Ectodermal cell (in vitro differentiated cells): ENCODE measurements at regions not wholly inside any gene's neighbourhood (a gene's known extent, or its start where the extent isn't known, plus 50 kb on each side); places are given as distances from the start of the nearest gene placed in this dataset.
"Not testable (repeated sequence)": the region's sequence is repeated elsewhere in the genome, so short reads cannot be mapped to it uniquely, and the experiment has no call there.

ENCODE experiments used
- H3K27ac ChIP-seq: 2 replicates; pipeline ENCODE4 v1.7.0; 2013; ENCODE audit warnings: mild to moderate bottlenecking, low read depth, low read length; ENCODE audit not compliant: insufficient read depth, poor library complexity, severe bottlenecking
- H3K27me3 ChIP-seq: 2 replicates; pipeline ENCODE4 v1.7.0; 2013; ENCODE audit warnings: mild to moderate bottlenecking, low read length; ENCODE audit not compliant: insufficient read depth, control insufficient read depth, poor library complexity, severe bottlenecking
- H3K36me3 ChIP-seq: one replicate; pipeline ENCODE4 v1.7.0; 2013; ENCODE audit warnings: low read length; ENCODE audit not compliant: control insufficient read depth, insufficient read depth
- H3K4me1 ChIP-seq: one replicate; pipeline ENCODE4 v1.7.0; 2013; ENCODE audit warnings: low read length; ENCODE audit not compliant: control insufficient read depth, insufficient read depth
- H3K4me3 ChIP-seq: 2 replicates; pipeline ENCODE4 v1.7.0; 2013; ENCODE audit warnings: low read depth, low read length, control low read depth; ENCODE audit not compliant: insufficient read depth
- H3K9me3 ChIP-seq: 2 replicates; pipeline ENCODE4 v1.7.0; 2013; ENCODE audit warnings: mild to moderate bottlenecking, low read length, moderate library complexity; ENCODE audit not compliant: control insufficient read depth
- WGBS, 2 experiments: methylation state at CpG; one replicate each; pipeline ENCODE4 v1.1.7; 2013; ENCODE audit warnings: missing lambda C conversion rate in 2 of 2; 5-methylcytosine and 5-hydroxymethylcytosine counted together

DNA sequence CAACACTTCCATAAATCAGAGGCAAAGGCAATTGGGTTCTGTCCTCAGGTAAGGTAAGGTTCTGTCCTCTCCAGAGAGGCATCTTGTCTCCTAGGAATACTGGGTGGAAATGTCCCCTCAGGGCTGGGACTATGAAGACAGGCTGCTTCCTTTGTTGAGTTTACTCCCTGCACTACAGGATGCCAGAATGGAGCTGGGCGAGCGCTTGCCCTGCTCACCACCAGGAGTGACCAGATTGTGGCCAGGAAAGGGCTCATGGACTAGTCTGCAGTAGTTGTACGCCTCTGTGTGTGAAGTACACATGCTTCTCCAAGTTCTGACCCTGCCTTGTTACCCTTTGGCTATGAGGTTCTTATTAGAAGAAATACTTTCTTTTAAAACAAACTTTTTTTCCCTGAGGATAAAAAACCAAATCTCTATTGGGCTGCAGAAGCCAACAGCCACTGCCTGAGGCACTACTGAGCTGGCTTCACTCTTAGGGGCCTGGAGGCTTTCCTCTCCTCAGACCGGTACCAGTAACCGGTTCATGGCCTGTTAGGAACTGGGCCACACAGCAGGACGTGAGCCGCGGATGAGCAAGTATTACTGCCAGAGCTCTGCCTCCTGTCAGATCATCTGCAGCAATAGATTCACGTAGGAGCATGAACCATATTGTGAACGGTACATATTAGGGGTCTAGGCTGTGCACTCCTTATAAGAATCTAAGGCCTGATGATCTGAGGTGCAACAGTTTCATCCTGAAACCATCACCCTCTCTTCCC is 83.2 kb downstream of the DHRS2 start:
- no peaks in the 10 kb centered on the region for H3K9me3 ChIP-seq
- WGBS, 2 experiments, result 87 to 88% methylated on average over 10 of the region's 10 CpGs

DNA sequence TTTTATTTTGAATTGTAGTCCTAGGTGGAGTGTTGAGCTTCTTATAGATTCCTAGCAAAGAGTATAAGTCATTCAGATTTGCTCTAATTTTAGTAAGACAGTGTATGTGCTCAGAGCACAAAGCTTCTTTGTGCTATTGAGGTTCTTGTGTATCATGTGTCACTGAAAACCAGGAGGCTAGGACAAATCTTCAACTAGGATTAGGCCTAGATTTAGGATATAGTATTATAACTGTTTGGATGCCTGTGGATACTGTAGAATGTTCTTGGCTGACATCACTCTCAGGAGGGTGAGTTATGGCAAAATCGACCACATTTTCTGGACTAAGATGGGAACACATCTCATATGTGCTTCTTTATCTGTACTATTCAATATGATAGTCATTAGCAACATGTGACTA is 86.5 kb downstream of the DHRS2 start:
- no peaks in the 10 kb centered on the region for H3K9me3 ChIP-seq
- no peaks in the 10 kb centered on the region for H3K4me1 ChIP-seq
- no peak overlapping the region for H3K27ac ChIP-seq
- H3K4me3 ChIP-seq, result no peak overlapping the region
- 67 to 100% methylated on average over 1 of the region's 1 CpG for WGBS, 2 experiments
- no peaks in the 10 kb centered on the region for H3K36me3 ChIP-seq
- no peaks in the 10 kb centered on the region for H3K27me3 ChIP-seq

More for the DNA sequence above, 83.2 kb downstream of the DHRS2 start:
- Histone ChIP-seq H3K27ac (no peak overlapping the region), H3K36me3 (no peaks in the 10 kb centered on the region), H3K4me1 (no peaks in the 10 kb centered on the region), H3K4me3 (no peak overlapping the region), H3K27me3 (no peaks in the 10 kb centered on the region)

DNA sequence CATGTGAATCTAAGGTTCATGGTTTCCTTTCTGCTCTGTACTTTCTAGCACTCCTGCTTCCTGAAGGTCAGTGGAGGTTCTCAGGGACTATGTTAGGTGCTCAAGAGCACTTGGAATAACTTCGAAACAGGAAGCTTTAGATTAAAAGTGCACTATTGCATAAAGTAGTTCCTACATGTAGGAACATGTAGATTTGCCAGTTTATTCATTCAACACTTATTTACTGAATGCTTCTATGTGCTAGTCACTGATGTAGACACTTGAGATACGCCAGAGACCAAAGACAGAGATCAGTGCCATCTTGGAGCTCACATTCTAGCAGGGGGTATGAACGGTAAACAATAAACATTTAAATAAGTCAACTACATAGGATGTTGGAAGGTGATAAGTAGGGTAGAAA is 87.7 kb downstream of the DHRS2 start:
- H3K27ac ChIP-seq, result no peak overlapping the region
- WGBS, 2 experiments, result 84 to 85% methylated on average over 2 to 3 of the region's 3 CpGs
- no peaks in the 10 kb centered on the region for H3K27me3 ChIP-seq
- no peaks in the 10 kb centered on the region for H3K9me3 ChIP-seq
- H3K36me3 ChIP-seq, result no peaks in the 10 kb centered on the region
- no peaks in the 10 kb centered on the region for H3K4me1 ChIP-seq
- no peak overlapping the region for H3K4me3 ChIP-seq

DNA sequence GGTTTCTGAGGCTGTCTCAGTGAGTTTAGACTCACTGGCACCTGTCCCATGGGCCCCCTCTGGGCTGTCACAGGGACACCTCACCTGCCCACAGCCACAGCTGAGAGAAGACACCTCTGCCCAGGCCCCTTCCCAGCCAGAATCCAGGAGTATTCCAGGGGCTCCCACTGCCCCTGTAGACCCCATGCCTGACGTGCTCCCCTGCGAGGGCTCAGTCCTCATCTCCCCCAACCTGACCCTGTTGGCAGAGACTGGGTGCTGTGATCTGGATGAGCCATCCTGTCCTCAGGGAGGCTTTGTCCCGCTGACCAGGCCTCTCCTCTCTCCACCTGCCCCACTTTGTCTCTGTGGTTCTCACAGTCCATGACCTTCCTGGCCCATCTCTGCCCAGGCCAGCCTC is 89.4 kb downstream of the DHRS2 start:
- H3K4me3 ChIP-seq, result no peak overlapping the region
- H3K36me3 ChIP-seq, result no peaks in the 10 kb centered on the region
- H3K4me1 ChIP-seq, result no peaks in the 10 kb centered on the region
- H3K27me3 ChIP-seq, result no peaks in the 10 kb centered on the region
- H3K9me3 ChIP-seq, result no peaks in the 10 kb centered on the region
- no peak overlapping the region for H3K27ac ChIP-seq
- 88 to 90% methylated on average over 3 of the region's 3 CpGs for WGBS, 2 experiments

DNA sequence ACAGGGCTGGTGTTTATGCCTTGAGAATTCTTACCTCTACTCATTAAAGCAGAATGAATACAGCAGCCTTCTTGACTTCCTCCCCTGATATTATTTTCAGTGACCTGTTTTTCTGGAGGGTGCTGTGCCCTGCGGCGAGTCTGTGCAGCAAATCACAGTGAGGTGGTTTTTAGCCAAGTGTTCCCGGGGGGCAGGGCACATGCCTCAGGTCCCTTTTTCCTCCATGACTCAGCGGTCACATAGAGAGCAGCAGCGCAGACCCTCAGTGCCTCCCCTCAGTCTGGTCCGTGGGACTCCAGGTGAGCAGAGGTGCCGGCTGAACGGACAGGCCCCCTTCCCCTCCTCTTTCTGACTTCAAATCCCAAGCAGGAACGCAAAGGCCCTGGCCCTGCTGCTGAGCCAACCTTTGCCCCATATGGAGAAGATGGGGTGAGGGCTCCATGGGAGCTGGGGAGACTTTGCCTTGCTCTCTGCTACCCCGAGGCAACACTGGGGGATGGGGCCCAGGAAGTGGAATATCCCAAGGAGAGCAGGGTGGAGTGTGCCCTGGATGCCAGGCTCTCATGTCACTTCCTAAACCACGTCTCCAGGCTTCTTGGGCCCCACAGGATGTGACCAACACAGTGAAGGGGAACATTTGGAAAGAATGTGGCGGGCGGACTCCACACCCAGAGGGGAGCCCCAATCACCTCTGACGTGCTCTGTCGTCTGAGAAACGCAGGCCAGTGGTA is 90.0 kb downstream of the DHRS2 start:
- Histone ChIP-seq H3K36me3 (no peaks in the 10 kb centered on the region), H3K4me1 (no peaks in the 10 kb centered on the region), H3K9me3 (no peaks in the 10 kb centered on the region), H3K4me3 (no peak overlapping the region), H3K27ac (no peak overlapping the region), H3K27me3 (no peaks in the 10 kb centered on the region)
- 78 to 83% methylated on average over 16 of the region's 16 CpGs for WGBS, 2 experiments

DNA sequence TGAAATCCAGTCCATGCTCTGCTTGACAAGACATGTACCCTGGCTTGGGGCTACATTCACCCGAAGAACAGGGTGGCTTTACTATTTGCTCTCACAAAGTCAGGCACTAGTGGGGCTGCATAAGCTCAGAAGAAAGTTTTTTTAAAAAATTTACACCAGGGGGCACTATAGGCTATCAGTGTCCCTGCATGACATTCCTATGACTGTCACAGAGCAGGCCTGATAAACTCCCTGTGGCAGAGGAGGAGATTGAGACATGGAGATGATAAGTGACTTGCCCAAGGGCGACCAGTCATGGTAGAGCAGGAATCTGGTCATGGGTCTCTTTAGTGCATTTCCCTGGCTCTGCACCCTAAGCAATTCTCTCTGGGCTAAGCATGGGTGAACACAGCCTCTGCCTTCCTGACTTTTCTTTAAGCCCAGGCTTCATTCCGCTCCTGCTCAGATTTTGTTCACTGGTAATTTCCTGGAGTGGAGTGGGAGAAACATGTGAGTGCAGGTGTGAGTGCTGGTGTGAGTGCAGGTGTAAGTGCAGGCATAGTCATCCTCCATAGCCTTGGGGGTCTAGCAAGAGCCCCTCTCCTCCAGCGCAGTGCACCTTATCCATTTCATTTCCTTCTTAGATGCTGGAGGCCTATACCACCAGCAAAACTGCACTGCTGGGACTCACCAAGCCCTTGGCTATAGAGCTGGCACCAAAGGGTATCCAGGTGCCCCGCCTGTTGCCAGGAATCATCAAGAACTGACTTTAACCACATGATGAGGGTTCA is 91.6 kb downstream of the DHRS2 start:
- no peaks in the 10 kb centered on the region for H3K27me3 ChIP-seq
- no peaks in the 10 kb centered on the region for H3K4me1 ChIP-seq
- H3K4me3 ChIP-seq, result no peak overlapping the region
- no peaks in the 10 kb centered on the region for H3K36me3 ChIP-seq
- 81 to 85% methylated on average over 5 of the region's 5 CpGs for WGBS, 2 experiments
- H3K27ac ChIP-seq, result no peak overlapping the region
- no peaks in the 10 kb centered on the region for H3K9me3 ChIP-seq

DNA sequence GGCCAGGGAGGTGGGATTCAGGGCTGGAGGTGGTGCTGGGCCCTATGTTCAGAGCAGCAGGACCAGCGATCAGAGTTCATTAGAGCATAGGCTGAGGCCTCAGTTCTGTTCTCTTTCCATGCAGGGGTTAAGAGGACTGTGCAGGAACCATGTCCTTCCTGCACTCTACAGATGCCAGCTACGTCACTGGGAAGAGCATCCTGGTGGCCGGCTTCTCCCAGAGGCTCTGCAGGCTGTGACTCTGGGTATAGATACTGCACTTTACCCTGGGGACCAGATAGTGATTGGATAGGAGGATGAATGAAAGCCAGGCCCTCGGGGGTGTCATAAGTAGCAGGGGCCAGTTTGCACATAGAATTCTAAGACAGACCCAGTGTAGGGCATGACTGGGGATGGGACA is 92.6 kb downstream of the DHRS2 start:
- H3K27me3 ChIP-seq, result no peaks in the 10 kb centered on the region
- H3K27ac ChIP-seq, result no peak overlapping the region
- no peaks in the 10 kb centered on the region for H3K4me1 ChIP-seq
- no peaks in the 10 kb centered on the region for H3K36me3 ChIP-seq
- H3K9me3 ChIP-seq, result no peaks in the 10 kb centered on the region
- no peak overlapping the region for H3K4me3 ChIP-seq
- WGBS, 2 experiments, result 77 to 78% methylated on average over 4 of the region's 4 CpGs

DNA sequence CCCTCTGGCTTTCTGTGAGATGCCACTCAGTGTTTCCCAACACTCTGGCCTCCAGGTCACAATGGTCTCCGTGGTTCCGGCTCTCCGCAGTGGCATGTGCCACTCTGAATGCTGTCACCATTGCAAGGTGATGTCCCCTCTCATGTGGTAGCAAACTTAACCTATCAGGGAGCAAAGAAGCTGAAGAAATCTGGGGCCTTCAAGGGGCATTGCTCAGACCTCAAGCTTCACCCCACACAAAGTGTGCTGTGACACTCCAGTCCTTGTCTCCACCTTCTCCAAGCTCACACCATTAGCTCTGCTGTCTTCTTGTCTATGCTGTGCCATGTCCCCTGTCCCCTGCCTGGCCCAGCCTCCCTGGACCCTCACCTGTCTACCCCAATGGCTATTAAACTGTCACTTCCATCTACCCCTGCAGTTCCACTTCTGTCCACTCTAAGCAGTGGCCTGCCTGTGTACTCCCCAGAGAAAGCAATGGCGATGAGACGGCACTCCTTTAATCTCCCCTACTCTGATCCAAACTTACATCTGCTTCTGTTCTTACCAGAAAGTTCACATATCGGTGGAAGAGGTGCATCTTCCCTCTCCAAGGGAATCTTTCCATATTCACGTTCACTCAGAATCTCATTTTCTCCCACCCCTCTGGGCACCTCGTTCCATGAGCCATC is 93.7 kb downstream of the DHRS2 start:
- whole genome bisulfite sequencing, 2 experiments, result 79 to 87% methylated on average over 8 of the region's 8 CpGs
- no peaks in the 10 kb centered on the region for H3K9me3 ChIP-seq
- H3K27me3 ChIP-seq, result no peaks in the 10 kb centered on the region
- no peaks in the 10 kb centered on the region for H3K36me3 ChIP-seq
- no peak overlapping the region for H3K4me3 ChIP-seq
- H3K27ac ChIP-seq, result no peak overlapping the region
- no peaks in the 10 kb centered on the region for H3K4me1 ChIP-seq

DNA sequence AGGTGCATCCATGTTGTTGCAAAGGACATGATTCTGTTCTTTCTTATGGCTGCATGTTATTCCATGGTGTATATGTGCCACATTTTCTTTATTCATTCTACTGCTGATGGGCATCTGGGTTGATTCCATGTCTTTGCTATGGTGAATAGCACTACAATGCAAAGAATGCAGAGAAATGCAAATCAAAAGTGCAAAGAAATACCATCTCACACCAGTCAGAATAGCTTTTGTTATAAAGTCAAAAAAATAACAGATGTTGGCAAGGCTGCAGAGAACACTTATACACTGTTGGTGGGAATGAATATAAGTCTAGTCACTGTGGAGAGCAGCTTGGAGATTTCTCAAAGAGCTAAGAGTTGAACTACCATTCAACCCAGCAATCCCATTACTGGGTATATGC is 99.2 kb downstream of the DHRS2 start:
- Histone ChIP-seq H3K4me1 (no peaks in the 10 kb centered on the region), H3K4me3 (no peak overlapping the region), H3K27me3 (no peaks in the 10 kb centered on the region), H3K9me3 (peaks cover 3% of the 10 kb centered on the region), H3K36me3 (no peaks in the 10 kb centered on the region), H3K27ac (no peak overlapping the region)

DNA sequence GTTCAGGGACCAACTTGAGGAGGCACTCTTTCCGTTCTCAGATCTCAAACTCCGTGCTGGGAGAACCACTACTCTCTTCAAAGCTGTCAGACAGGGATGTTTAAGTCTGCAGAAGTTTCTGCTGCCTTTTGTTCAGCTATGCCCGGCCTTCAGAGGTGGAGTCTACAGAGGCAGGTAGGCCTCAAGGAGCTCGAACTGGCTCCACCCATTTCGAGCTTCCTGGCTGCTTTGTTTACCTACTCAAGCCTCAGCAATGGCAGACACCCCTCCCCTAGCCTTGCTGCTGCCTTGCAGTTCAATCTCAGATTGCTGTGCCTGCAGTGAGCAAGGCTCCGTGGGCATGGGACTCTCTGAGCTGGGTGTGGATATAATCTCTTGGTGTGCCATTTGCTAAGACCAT is 108.2 kb downstream of the DHRS2 start:
- H3K4me1 ChIP-seq, H3K9me3 ChIP-seq: not testable (repeated sequence)
- WGBS, 2 experiments, result 64 to 67% methylated on average over 6 of the region's 6 CpGs

More for the DNA sequence above, 108.2 kb downstream of the DHRS2 start:
- not testable (repeated sequence) for H3K4me3 ChIP-seq, H3K27me3 ChIP-seq, H3K36me3 ChIP-seq, H3K27ac ChIP-seq
